Sigmoid colon (tissue), 6 donors: ENCODE measurements at regions not wholly inside any gene's neighbourhood (a gene's known extent, or its start where the extent isn't known, plus 50 kb on each side); places are given as distances from the start of the nearest gene placed in this dataset.
"Not testable (repeated sequence)": the region's sequence is repeated elsewhere in the genome, so short reads cannot be mapped to it uniquely, and the experiment has no call there.

Experiments used
- DNase-seq: peaks from one replicate; pipeline ENCODE4 v3.0.0-alpha.2; 2019
- H3K27ac ChIP-seq, 4 donors: fragments of 200-600 bp; sonication (generic); one replicate each; pipeline ENCODE4 v1.5.1; 2016 to 2019; ENCODE audit warnings: mild to moderate bottlenecking in 1 of 4
- H3K27me3 ChIP-seq, 3 donors: fragments of 200-600 bp; sonication (generic); one replicate each; pipeline ENCODE4 v1.5.1; 2019; ENCODE audit warnings: mild to moderate bottlenecking in 1 of 3
- H3K36me3 ChIP-seq, 4 donors: fragments of 200-600 bp; sonication (generic); one replicate each; pipeline ENCODE4 v1.5.1; 2016 to 2019
- H3K4me1 ChIP-seq, 4 donors: fragments of 200-600 bp; sonication (generic); one replicate each; pipeline ENCODE4 v1.5.1; 2017 to 2019
- H3K4me3 ChIP-seq, 4 donors: fragments of 200-600 bp; sonication (generic); one replicate each; pipeline ENCODE4 v1.5.1; 2017 to 2019; ENCODE audit warnings: mild to moderate bottlenecking in 2 of 4, moderate library complexity in 1 of 4
- H3K9me3 ChIP-seq, 4 donors: fragments of 200-600 bp in 3 of 4; sonication (generic) in 3 of 4; one replicate each; pipeline versions ENCODE4 v1.5.1 to v1.6.1; 2013 to 2019
- CTCF ChIP-seq, 4 experiments: fragments of 450-650 bp in 3 of 4; fragments of 200-600 bp in 1 of 4; IDR thresholded peaks; one replicate each; pipeline ENCODE4 v1.5.1; 2016 to 2019; ENCODE audit warnings: antibody characterized with exemption in 4 of 4, mild to moderate bottlenecking in 3 of 4, moderate library complexity in 2 of 4
- EP300 ChIP-seq, 4 donors: sonication (generic); formaldehyde crosslinking; IDR thresholded peaks; one replicate each; pipeline ENCODE4 v1.6.1; 2017; ENCODE audit warnings: antibody characterized with exemption in 4 of 4
- POLR2A ChIP-seq, 2 donors: fragments of 450-650 bp; IDR thresholded peaks; one replicate each; pipeline ENCODE4 v1.6.1; 2016; ENCODE audit warnings: antibody characterized with exemption in 2 of 2, mild to moderate bottlenecking in 2 of 2, moderate library complexity in 2 of 2
- POLR2AphosphoS5 ChIP-seq, 4 donors: sonication (generic); formaldehyde crosslinking; IDR thresholded peaks; one replicate each; pipeline ENCODE4 v1.6.1; 2017; ENCODE audit warnings: antibody characterized with exemption in 4 of 4
- WGBS, 2 donors: extraction: QIAGEN DNeasy Blood & Tissue Kit; methylation state at CpG; one replicate each; pipeline ENCODE4 v1.1.7; 2013; 5-methylcytosine and 5-hydroxymethylcytosine counted together
- intact Hi-C: fragments of 100-400 bp; cut with DNase I; formaldehyde crosslinking; loops from one replicate; pipeline ENCODE4 v1.15.1; 2023
- donor health status: healthy with polysubstance abuse.
- donor health status: healthy.

GRCh38 chr5:42108468-42108867 lies 183.4 kb downstream of the FBXO4 start:
- H3K4me1 ChIP-seq = no peaks in the 10 kb centered on the region
- no peak for DNase-seq
- no peaks in the 10 kb centered on the region for H3K36me3 ChIP-seq
- H3K27ac ChIP-seq = no peak overlapping the region
- no peak overlapping the region for H3K4me3 ChIP-seq
- intact Hi-C loops = no loop called here
- H3K27me3 ChIP-seq = no peaks in the 10 kb centered on the region
- TF ChIP-seq POLR2A (IDR thresholded peaks at IDR 0.05) (no peak), EP300 (IDR thresholded peaks at IDR 0.05) (no peak), POLR2AphosphoS5 (IDR thresholded peaks at IDR 0.05) (no peak), CTCF (IDR thresholded peaks at IDR 0.05) (no peak)
- H3K9me3 ChIP-seq = no peaks in the 10 kb centered on the region

DNA sequence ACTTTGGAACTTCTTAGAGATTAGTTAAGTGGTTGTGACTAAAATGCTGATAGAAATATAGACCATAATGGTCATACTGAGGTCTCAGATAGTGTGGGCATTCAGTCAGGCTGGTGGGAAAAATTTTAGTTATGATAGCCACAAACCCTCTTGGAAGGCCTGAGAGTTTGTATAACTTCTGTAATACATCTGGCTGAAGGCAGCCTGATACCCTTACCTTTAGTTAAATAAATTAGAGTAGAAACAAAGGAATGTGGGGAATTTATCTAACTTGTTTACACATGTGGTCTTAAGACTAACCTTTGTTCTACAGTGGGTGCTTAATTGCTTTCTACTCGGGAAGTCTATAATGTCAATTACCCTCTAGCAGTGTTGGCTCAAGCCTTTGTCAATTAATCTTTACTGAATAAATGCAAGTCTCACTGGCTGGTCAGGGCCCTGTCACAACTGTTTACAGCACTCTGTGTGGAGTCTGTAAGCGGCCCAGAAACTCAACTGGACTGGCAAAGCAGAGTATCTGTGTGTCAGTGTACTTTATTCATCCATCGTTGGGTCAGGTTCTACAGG lies 184.0 kb downstream of the FBXO4 start:
- Histone ChIP-seq H3K36me3 (no peaks in the 10 kb centered on the region), H3K4me1 (no peaks in the 10 kb centered on the region), H3K27me3 (no peaks in the 10 kb centered on the region), H3K27ac (no peak overlapping the region), H3K4me3 (no peak overlapping the region), H3K9me3 (no peaks in the 10 kb centered on the region)
- WGBS, 2 donors = 49 to 63% methylated on average over 3 of the region's 3 CpGs
- DNase-seq = no peak
- TF ChIP-seq POLR2A (IDR thresholded peaks at IDR 0.05) (no peak), EP300 (IDR thresholded peaks at IDR 0.05) (no peak), POLR2AphosphoS5 (IDR thresholded peaks at IDR 0.05) (no peak), CTCF (IDR thresholded peaks at IDR 0.05) (no peak)
- intact Hi-C loops = no loop called here

GRCh38 chr5:42115721-42116120 lies 190.6 kb downstream of the FBXO4 start:
- intact Hi-C loops, H3K27ac ChIP-seq, H3K4me3 ChIP-seq, DNase-seq, H3K4me1 ChIP-seq, H3K36me3 ChIP-seq, H3K27me3 ChIP-seq, H3K9me3 ChIP-seq: not testable (repeated sequence)
- 77 to 86% methylated on average over 3 of the region's 3 CpGs for WGBS, 2 donors

DNA sequence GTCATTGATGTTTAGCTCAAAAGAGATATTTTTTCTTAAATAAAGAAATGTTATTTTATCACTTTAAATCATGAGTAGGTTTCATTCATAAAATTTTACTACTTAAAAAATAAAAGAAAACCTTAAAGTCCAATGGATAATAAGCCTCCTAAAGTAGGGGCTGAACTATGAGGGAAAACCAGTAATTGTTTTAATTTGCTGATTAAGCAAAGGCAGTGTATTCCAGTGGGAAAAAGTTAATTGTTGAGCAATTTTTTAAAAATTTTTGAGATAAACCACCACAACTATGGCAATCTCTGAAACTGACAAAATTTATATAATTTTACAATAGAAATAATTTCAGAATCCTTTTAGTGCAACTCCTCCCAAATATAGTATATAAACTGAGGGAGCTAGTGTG lies 195.0 kb downstream of the FBXO4 start:
- no peak for DNase-seq
- Histone ChIP-seq H3K36me3 (no peaks in the 10 kb centered on the region), H3K27me3 (no peaks in the 10 kb centered on the region), H3K9me3 (no peaks in the 10 kb centered on the region), H3K4me1 (no peaks in the 10 kb centered on the region), H3K4me3 (no peak overlapping the region), H3K27ac (no peak overlapping the region)
- intact Hi-C loops = no loop called here
- TF ChIP-seq EP300 (IDR thresholded peaks at IDR 0.05) = no peak
- no peak for TF ChIP-seq CTCF (IDR thresholded peaks at IDR 0.05)
- TF ChIP-seq POLR2A (IDR thresholded peaks at IDR 0.05) = no peak
- TF ChIP-seq POLR2AphosphoS5 (IDR thresholded peaks at IDR 0.05) = no peak

DNA sequence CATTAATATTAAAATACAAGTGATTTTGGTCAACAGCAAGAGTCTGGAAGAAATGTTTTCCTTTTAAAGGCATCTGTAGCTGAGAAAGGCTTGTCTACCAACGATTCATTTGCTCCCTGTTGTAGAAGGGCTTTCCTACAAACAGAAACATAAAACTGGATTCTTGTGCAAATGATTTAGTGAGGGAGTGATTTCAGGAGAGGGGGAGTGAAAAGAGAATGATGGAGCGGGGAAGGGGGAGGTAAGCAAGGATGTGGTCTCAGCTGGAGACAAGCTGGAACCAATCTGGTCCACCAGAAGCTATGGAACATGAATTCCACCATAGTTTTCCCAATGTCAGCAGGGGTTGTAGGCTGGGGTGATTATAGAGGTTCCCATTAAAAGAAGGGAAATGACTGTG lies 196.3 kb downstream of the FBXO4 start:
- no peak for DNase-seq
- no peak for TF ChIP-seq POLR2A (IDR thresholded peaks at IDR 0.05)
- TF ChIP-seq CTCF (IDR thresholded peaks at IDR 0.05) = no peak
- no peak for TF ChIP-seq POLR2AphosphoS5 (IDR thresholded peaks at IDR 0.05)
- TF ChIP-seq EP300 (IDR thresholded peaks at IDR 0.05) = no peak
- Histone ChIP-seq H3K36me3 (no peaks in the 10 kb centered on the region), H3K4me3 (no peak overlapping the region), H3K27ac (no peak overlapping the region), H3K9me3 (no peaks in the 10 kb centered on the region), H3K27me3 (no peaks in the 10 kb centered on the region), H3K4me1 (no peaks in the 10 kb centered on the region)
- intact Hi-C loops = no loop called here
- WGBS, 2 donors = 45 to 60% methylated on average over 2 of the region's 2 CpGs
